Left lung (tissue), 4 donors: ENCODE measurements at regions not wholly inside any gene's neighbourhood (a gene's known extent, or its start where the extent isn't known, plus 50 kb on each side); places are given as distances from the start of the nearest gene placed in this dataset.

Source experiments
- ATAC-seq: fragments of 200-7000 bp; cut with Tn5 transposase; one replicate; pipeline ENCODE4 v1.9.1; 2020; ENCODE audit warnings: moderate library complexity
- DNase-seq, 4 donors: peaks; one replicate each; pipeline ENCODE4 v3.0.0-alpha.2; 2013 to 2020
- H3K27ac ChIP-seq, 2 donors: fragments of 200-600 bp; sonication (generic) in 1 of 2; one replicate each; pipeline versions ENCODE4 v1.5.0 to v1.8.0; 2020 to 2021
- H3K27me3 ChIP-seq, 2 donors: fragments of 200-600 bp; sonication (generic) in 1 of 2; one replicate each; pipeline versions ENCODE4 v1.5.0 to v1.8.0; 2020 to 2021
- H3K36me3 ChIP-seq, 2 donors: fragments of 200-600 bp; sonication (generic) in 1 of 2; one replicate each; pipeline versions ENCODE4 v1.5.0 to v1.8.0; 2020 to 2021
- H3K4me1 ChIP-seq, 2 donors: fragments of 200-600 bp; one replicate each; pipeline ENCODE4 v1.8.0; 2021
- H3K4me3 ChIP-seq, 2 donors: fragments of 200-600 bp; sonication (generic) in 1 of 2; one replicate each; pipeline versions ENCODE4 v1.5.0 to v1.8.0; 2020 to 2021; ENCODE audit warnings: mild to moderate bottlenecking in 1 of 2
- H3K9me3 ChIP-seq, 2 donors: fragments of 200-600 bp; sonication (generic) in 1 of 2; one replicate each; pipeline versions ENCODE4 v1.5.0 to v1.8.0; 2020 to 2021
- intact Hi-C, 2 donors: fragments of 100-400 bp; cut with DNase I; formaldehyde crosslinking; loops; one replicate each; pipeline versions ENCODE4 v1.11.2 to v1.14.2; 2022
- TF ChIP-seq, protein P1 (sequence below), 2 donors: fragments of 200-600 bp; sonication (generic) in 1 of 2; IDR thresholded peaks; one replicate each; pipeline versions ENCODE4 v1.5.0 to v1.8.0; 2021; ENCODE audit warnings: antibody characterized with exemption in 2 of 2
- donor health status: DM: no; HTN: yes; CAD: no.
- donor health status: DM: no; HTN: no; CAD: no.

DNA sequence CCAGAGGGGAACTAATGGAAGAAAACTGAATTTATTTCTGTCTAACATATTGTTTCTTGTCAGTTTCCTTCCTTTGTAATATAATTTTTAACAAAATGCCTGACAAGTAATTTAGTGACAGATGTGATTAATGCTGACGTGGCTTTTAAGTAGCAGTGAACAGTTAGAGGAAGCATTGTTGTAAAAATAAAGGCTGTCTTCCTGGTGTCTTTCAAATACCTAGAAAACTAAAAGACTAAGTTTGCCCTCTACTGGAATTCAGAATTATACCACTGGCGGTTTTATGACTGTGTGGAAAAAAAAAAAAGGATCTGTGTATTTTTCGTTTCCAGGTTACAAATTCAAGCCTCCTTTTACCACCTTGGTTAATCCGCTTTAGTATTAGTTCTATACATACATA is 217.1 kb upstream of the DPP6 start:
- TF ChIP-seq, protein P1, sequence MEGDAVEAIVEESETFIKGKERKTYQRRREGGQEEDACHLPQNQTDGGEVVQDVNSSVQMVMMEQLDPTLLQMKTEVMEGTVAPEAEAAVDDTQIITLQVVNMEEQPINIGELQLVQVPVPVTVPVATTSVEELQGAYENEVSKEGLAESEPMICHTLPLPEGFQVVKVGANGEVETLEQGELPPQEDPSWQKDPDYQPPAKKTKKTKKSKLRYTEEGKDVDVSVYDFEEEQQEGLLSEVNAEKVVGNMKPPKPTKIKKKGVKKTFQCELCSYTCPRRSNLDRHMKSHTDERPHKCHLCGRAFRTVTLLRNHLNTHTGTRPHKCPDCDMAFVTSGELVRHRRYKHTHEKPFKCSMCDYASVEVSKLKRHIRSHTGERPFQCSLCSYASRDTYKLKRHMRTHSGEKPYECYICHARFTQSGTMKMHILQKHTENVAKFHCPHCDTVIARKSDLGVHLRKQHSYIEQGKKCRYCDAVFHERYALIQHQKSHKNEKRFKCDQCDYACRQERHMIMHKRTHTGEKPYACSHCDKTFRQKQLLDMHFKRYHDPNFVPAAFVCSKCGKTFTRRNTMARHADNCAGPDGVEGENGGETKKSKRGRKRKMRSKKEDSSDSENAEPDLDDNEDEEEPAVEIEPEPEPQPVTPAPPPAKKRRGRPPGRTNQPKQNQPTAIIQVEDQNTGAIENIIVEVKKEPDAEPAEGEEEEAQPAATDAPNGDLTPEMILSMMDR (IDR thresholded peaks at IDR 0.05), result no peak
- no peak for DNase-seq
- H3K9me3 ChIP-seq, result no peaks in the 10 kb centered on the region
- peak; percentile 21 for ATAC-seq
- intact Hi-C loops, result no loop called here
- H3K4me1 ChIP-seq, result no peaks in the 10 kb centered on the region
- no peak overlapping the region for H3K27ac ChIP-seq
- no peak overlapping the region for H3K4me3 ChIP-seq
- H3K36me3 ChIP-seq, result no peaks in the 10 kb centered on the region
- no peaks in the 10 kb centered on the region for H3K27me3 ChIP-seq

- H3K27me3 ChIP-seq, result no peaks in the 10 kb centered on the region
- no peak for DNase-seq
- H3K36me3 ChIP-seq, result no peaks in the 10 kb centered on the region
- H3K27ac ChIP-seq, result no peak overlapping the region
- intact Hi-C loops, result no loop called here
- no peaks in the 10 kb centered on the region for H3K9me3 ChIP-seq
- TF ChIP-seq, protein P1 (IDR thresholded peaks at IDR 0.05), result no peak
- no peaks in the 10 kb centered on the region for H3K4me1 ChIP-seq
- ATAC-seq, result no peak
- H3K4me3 ChIP-seq, result no peak overlapping the region
Measured at GRCh38 chr7:153835712-153836265, 216.4 kb upstream of the DPP6 start.

DNA sequence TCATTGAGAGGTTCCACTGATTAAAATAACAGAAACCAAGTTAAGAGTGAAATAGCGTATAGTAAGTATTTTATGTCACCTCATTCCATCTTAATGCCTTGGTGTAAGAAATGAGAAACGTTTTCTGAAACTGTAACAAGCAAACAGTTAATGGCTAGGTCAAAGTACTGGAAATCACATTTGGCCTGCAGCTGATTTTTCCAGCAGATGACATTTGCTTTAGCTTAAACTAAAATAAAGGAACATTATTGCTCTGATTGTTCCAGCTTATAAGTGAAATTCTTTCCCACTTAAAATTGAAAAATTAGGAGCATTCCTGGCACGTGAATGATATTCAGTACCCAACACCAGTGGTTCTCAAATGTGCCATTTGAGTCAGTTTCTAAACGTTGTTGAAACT is 213.6 kb upstream of the DPP6 start:
- DNase-seq (no peak), ATAC-seq (no peak)
- Histone ChIP-seq H3K4me1 (no peaks in the 10 kb centered on the region), H3K27me3 (no peaks in the 10 kb centered on the region), H3K27ac (no peak overlapping the region), H3K36me3 (no peaks in the 10 kb centered on the region), H3K9me3 (peaks cover 0 to 9% of the 10 kb centered on the region in 2 donors), H3K4me3 (no peak overlapping the region)
- intact Hi-C loops, result no loop called here
- TF ChIP-seq, protein P1 (IDR thresholded peaks at IDR 0.05), result no peak

DNA sequence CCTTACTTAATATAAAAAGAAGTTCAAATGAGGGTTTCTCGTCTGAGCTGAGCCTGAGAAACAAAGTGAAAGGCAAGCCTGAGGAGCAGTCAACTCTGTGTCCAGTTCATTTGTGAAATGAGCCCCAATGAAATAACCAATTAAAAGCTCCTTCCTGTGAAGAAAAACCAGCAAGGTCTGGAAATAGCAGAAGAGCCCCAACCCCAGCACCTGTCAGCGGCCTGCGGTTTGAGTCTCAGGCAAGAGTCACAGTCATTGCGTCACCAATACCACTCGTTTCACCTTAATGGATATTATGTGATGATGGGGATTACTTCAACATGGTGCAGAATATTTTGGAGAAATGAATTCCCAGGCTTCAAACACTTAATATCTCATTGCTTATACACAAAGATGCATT is 211.3 kb upstream of the DPP6 start:
- DNase-seq (no peak), ATAC-seq (no peak)
- TF ChIP-seq, protein P1 (IDR thresholded peaks at IDR 0.05), result no peak
- Histone ChIP-seq H3K36me3 (no peaks in the 10 kb centered on the region), H3K4me3 (no peak overlapping the region), H3K27ac (no peak overlapping the region), H3K4me1 (no peaks in the 10 kb centered on the region), H3K9me3 (peaks cover 0 to 22% of the 10 kb centered on the region in 2 donors), H3K27me3 (no peaks in the 10 kb centered on the region)
- intact Hi-C loops, result no loop called here

DNA sequence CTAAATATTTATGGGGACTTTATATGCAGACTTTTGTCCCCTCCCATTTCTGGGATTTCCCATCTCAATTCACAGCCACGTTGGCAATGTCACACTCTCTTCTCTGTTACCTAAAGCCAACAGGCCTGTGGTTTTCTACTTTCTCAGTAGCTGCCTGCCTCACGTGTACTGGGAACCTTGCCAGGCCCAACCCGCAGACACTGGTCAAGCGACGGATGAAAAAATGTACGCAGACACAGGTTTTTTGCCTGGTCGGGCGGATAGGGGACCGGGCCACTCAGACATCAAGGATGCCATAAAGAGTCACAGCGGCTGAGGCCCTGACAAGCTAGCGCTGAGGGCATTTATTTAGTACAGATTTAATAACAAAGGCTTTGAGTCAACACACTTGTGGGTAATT is 204.4 kb upstream of the DPP6 start:
- Histone ChIP-seq H3K4me1 (no peaks in the 10 kb centered on the region), H3K4me3 (no peak overlapping the region), H3K36me3 (no peaks in the 10 kb centered on the region), H3K9me3 (peaks cover 0 to 38% of the 10 kb centered on the region in 2 donors), H3K27ac (no peak overlapping the region), H3K27me3 (no peaks in the 10 kb centered on the region)
- TF ChIP-seq, protein P1 (IDR thresholded peaks at IDR 0.05), result no peak
- DNase-seq (no peak), ATAC-seq (no peak)
- intact Hi-C loops, result no loop called here
